Loucy (cell line): ENCODE measurements at regions not wholly inside any gene's neighbourhood (a gene's known extent, or its start where the extent isn't known, plus 50 kb on each side); places are given as distances from the start of the nearest gene placed in this dataset.

Experiments used
- H2AFZ ChIP-seq: fragments of 200-600 bp; sonication (generic); 2 replicates; pipeline ENCODE4 v1.6.0; 2016; ENCODE audit warnings: antibody characterized with exemption, mild to moderate bottlenecking, low read length, moderate library complexity
- H3F3A ChIP-seq: fragments of 200-600 bp; 2 replicates; pipeline ENCODE4 v1.6.0; 2016; ENCODE audit warnings: antibody characterized with exemption, low read depth, mild to moderate bottlenecking
- H3K27me3 ChIP-seq: fragments of 200-600 bp; sonication (generic); 2 replicates; pipeline ENCODE4 v1.6.1; 2014; ENCODE audit warnings: low read length, mild to moderate bottlenecking; ENCODE audit not compliant: insufficient read depth, poor library complexity, severe bottlenecking
- H3K36me3 ChIP-seq: fragments of 200-600 bp; sonication (generic); 2 replicates; pipeline ENCODE4 v1.6.1; 2016; ENCODE audit warnings: low read length; ENCODE audit not compliant: insufficient read depth
- H3K4me1 ChIP-seq: fragments of 200-600 bp; sonication (generic); 2 replicates; pipeline ENCODE4 v1.5.1; 2014; ENCODE audit warnings: low read length, mild to moderate bottlenecking; ENCODE audit not compliant: insufficient read depth, poor library complexity, severe bottlenecking
- H3K4me2 ChIP-seq: fragments of 200-600 bp; sonication (generic); 2 replicates; pipeline ENCODE4 v1.6.0; 2014; ENCODE audit warnings: antibody characterized with exemption, low read length, low read depth, mild to moderate bottlenecking; ENCODE audit not compliant: poor library complexity, severe bottlenecking
- H3K4me3 ChIP-seq: fragments of 200-600 bp; sonication (generic); 2 replicates; pipeline ENCODE4 v1.5.1; 2014; ENCODE audit warnings: low read length, mild to moderate bottlenecking, mixed read lengths; ENCODE audit not compliant: poor library complexity, severe bottlenecking
- H3K79me2 ChIP-seq: fragments of 200-600 bp; sonication (generic); 2 replicates; pipeline ENCODE4 v1.6.1; 2014; ENCODE audit warnings: low read length; ENCODE audit not compliant: insufficient read depth
- H3K9ac ChIP-seq: fragments of 200-600 bp; sonication (generic); 2 replicates; pipeline ENCODE4 v1.6.0; 2014; ENCODE audit warnings: mild to moderate bottlenecking, low read depth, low read length, moderate library complexity; ENCODE audit not compliant: poor library complexity, severe bottlenecking
- H3K9me2 ChIP-seq: fragments of 200-600 bp; sonication (generic); replicated peaks from 2 replicates; pipeline ENCODE4 v1.6.1; 2016; ENCODE audit warnings: low read depth, low read length, mixed read lengths
- H3K9me3 ChIP-seq: fragments of 200-600 bp; sonication (generic); 2 replicates; pipeline ENCODE4 v1.6.1; 2014; ENCODE audit warnings: mild to moderate bottlenecking, antibody characterized with exemption, low read length, low read depth; ENCODE audit not compliant: insufficient read depth
- H4K20me1 ChIP-seq: fragments of 200-600 bp; sonication (generic); 2 replicates; pipeline ENCODE4 v1.6.0; 2014; ENCODE audit warnings: antibody characterized with exemption, low read length, mild to moderate bottlenecking; ENCODE audit not compliant: insufficient read depth, poor library complexity, severe bottlenecking
- CTCF ChIP-seq: fragments of 200-600 bp; sonication (generic); conservative IDR thresholded peaks from 2 replicates; pipeline ENCODE4 v1.5.1; 2014; ENCODE audit warnings: mild to moderate bottlenecking, antibody characterized with exemption, low read length
- EZH2phosphoT487 ChIP-seq: fragments of 200-600 bp; IDR thresholded peaks from 2 replicates; pipeline ENCODE4 v1.6.1; 2018; ENCODE audit warnings: antibody characterized with exemption, mild to moderate bottlenecking, moderate library complexity, borderline replicate concordance

- Histone ChIP-seq H3K9ac (no peak overlapping the region), H3K9me2 (no peaks in the 10 kb centered on the region), H3K9me3 (peaks cover 6% of the 10 kb centered on the region; the same call in 1 of the 2 replicates), H2AFZ (no peak overlapping the region), H3K4me1 (no peaks in the 10 kb centered on the region), H4K20me1 (no peaks in the 10 kb centered on the region), H3K79me2 (no peaks in the 10 kb centered on the region), H3K4me2 (no peak overlapping the region), H3K4me3 (no peak overlapping the region), H3K36me3 (no peaks in the 10 kb centered on the region), H3K27me3 (no peaks in the 10 kb centered on the region), H3F3A (no peaks in the 10 kb centered on the region)
- TF ChIP-seq CTCF (no peak), EZH2phosphoT487 (no peak)
Measured at GRCh38 chr2:239819974-239820555, 205.1 kb downstream of the NDUFA10 start.

GRCh38 chr2:239819091-239819973 lies 205.8 kb downstream of the NDUFA10 start:
- TF ChIP-seq EZH2phosphoT487 = no peak
- TF ChIP-seq CTCF = no peak

DNA sequence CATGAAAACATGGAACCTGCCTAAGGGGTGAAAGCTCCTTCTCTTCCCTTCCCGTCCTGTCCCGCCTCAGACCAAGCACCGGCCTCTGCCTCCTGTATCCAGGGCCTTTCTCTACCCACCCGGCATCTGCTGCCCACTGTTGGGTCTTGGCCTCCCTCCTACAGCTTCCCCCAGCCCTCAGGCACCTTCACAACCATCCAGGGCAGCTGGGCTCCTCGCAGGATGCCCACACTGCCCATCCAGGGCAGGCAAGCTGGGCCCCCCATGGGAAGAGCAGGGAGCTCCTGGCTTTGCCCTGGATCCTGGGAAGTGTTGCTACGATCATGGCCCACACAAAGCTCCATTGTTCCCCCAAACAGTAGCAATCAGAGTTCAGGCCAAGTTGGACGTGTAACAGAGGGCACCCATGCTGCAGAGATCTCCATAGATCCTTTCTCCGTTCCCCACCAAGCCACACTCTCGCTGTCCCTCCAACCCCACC lies 206.6 kb downstream of the NDUFA10 start:
- Histone ChIP-seq H3K4me1 (no peaks in the 10 kb centered on the region), H3K27me3 (no peaks in the 10 kb centered on the region), H3K79me2 (no peaks in the 10 kb centered on the region), H3K4me2 (no peak overlapping the region), H3K9me2 (no peaks in the 10 kb centered on the region), H4K20me1 (no peaks in the 10 kb centered on the region), H3K4me3 (no peak overlapping the region), H3K9me3 (peaks cover 6% of the 10 kb centered on the region; the same call in 1 of the 2 replicates), H2AFZ (no peak overlapping the region), H3K9ac (no peak overlapping the region), H3K36me3 (no peaks in the 10 kb centered on the region), H3F3A (no peaks in the 10 kb centered on the region)
- TF ChIP-seq CTCF = no peak
- TF ChIP-seq EZH2phosphoT487 = no peak

More at GRCh38 chr2:239819091-239819973, 205.8 kb downstream of the NDUFA10 start:
- H3K79me2 ChIP-seq = no peaks in the 10 kb centered on the region
- H3K9me3 ChIP-seq = peaks cover 6% of the 10 kb centered on the region; the same call in 1 of the 2 replicates
- H3K9me2 ChIP-seq = no peaks in the 10 kb centered on the region
- no peaks in the 10 kb centered on the region for H3K36me3 ChIP-seq
- no peak overlapping the region for H2AFZ ChIP-seq
- H3F3A ChIP-seq = no peaks in the 10 kb centered on the region
- no peak overlapping the region for H3K9ac ChIP-seq
- no peaks in the 10 kb centered on the region for H3K4me1 ChIP-seq
- no peak overlapping the region for H3K4me3 ChIP-seq
- no peaks in the 10 kb centered on the region for H4K20me1 ChIP-seq
- H3K4me2 ChIP-seq = no peak overlapping the region
- H3K27me3 ChIP-seq = no peaks in the 10 kb centered on the region
